Sigmoid colon (tissue), 3 donors: ENCODE measurements at regions not wholly inside any gene's neighbourhood (a gene's known extent, or its start where the extent isn't known, plus 50 kb on each side); places are given as distances from the start of the nearest gene placed in this dataset.

Experiments used
- POLR2A ChIP-seq, 2 donors: fragments of 450-650 bp; IDR thresholded peaks; one replicate each; pipeline ENCODE4 v1.6.1; 2016; ENCODE audit warnings: antibody characterized with exemption in 2 of 2, mild to moderate bottlenecking in 2 of 2, moderate library complexity in 2 of 2
- TF ChIP-seq, protein P1 (sequence below), 4 experiments: fragments of 450-650 bp in 3 of 4; fragments of 200-600 bp in 1 of 4; IDR thresholded peaks; one replicate each; pipeline ENCODE4 v1.5.1; 2016 to 2019; ENCODE audit warnings: antibody characterized with exemption in 4 of 4, mild to moderate bottlenecking in 3 of 4, moderate library complexity in 2 of 4

GRCh38 chr2:220279372-220279771 lies 651.9 kb downstream of the SLC4A3 start:
- TF ChIP-seq POLR2A (IDR thresholded peaks at IDR 0.05), result no peak
- TF ChIP-seq, protein P1, sequence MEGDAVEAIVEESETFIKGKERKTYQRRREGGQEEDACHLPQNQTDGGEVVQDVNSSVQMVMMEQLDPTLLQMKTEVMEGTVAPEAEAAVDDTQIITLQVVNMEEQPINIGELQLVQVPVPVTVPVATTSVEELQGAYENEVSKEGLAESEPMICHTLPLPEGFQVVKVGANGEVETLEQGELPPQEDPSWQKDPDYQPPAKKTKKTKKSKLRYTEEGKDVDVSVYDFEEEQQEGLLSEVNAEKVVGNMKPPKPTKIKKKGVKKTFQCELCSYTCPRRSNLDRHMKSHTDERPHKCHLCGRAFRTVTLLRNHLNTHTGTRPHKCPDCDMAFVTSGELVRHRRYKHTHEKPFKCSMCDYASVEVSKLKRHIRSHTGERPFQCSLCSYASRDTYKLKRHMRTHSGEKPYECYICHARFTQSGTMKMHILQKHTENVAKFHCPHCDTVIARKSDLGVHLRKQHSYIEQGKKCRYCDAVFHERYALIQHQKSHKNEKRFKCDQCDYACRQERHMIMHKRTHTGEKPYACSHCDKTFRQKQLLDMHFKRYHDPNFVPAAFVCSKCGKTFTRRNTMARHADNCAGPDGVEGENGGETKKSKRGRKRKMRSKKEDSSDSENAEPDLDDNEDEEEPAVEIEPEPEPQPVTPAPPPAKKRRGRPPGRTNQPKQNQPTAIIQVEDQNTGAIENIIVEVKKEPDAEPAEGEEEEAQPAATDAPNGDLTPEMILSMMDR (IDR thresholded peaks at IDR 0.05), result no peak
